Stimulated activated CD4-positive, alpha-beta T cell treated with anti-CD3 and anti-CD28 coated beads, Interleukin-4, amount 100 ng/mL, for 24 hours (primary cell): ENCODE measurements at regions not wholly inside any gene's neighbourhood (a gene's known extent, or its start where the extent isn't known, plus 50 kb on each side); places are given as distances from the start of the nearest gene placed in this dataset.
A peak's percentile ranks its signal among the peaks of the same experiment; 100 is the strongest.

ENCODE experiments used
- DNase-seq: peaks from one replicate; pipeline ENCODE4 v3.0.0-alpha.2; 2020

DNA sequence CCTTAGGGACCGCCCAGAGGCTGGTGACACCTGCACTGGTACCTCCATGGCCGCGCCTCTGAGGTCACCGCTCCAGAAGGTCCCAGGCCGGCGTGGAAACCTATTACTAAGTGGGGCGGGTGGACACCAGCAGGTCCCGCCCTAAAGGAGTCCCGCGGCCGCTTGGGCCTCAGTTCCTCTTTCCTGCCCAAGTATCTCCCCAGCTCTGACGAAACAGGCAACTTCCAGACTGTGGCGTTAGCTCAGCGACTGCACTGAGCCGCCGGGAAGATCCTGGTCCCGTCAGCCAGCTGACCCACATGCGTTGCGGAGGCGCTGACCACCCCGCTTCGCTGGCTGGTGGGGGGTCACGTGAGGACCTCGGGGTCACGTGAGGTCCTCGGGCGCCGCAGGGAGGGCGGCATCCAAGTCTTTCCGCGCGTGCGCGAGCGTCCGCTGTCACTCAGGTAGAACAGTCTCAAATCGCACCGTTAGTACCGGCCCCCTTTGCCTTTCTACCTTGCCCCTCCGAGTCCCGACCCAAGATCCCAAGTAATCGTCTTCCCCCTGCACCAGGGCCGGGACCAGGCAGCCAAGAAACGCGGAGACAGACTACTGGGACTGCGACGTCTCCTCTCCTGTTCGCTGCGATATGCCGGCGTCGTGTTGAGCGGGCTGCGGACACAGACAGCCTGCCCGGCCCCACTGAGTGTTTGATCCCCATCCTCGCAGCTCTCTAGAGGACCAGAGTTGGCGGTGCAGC lies 53.7 kb upstream of the KDM4C start:
- DNase-seq, result peak; percentile 89

DNA sequence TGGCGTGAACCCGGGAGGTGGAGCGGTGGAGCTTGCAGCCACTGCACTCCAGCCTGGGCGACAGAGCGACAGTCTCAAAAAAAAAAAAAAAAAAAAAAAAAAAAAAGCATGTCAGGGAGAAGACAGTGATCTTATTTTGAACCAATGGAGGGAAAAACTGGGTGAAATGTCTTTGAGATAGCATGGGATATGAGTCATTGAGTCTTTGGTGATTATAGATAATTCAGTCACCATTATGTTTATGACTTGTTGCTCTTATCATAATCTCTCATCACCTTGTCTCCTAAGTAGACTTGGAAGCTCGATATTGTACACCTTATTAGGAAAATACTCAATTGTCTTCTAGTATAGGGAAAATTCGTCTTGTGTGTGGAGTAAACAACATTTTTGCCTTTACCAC lies 55.1 kb upstream of the KDM4C start:
- DNase-seq, result no peak

GRCh38 chr9:6696178-6696577 lies 50.6 kb upstream of the GLDC start:
- DNase-seq, result no peak

DNA sequence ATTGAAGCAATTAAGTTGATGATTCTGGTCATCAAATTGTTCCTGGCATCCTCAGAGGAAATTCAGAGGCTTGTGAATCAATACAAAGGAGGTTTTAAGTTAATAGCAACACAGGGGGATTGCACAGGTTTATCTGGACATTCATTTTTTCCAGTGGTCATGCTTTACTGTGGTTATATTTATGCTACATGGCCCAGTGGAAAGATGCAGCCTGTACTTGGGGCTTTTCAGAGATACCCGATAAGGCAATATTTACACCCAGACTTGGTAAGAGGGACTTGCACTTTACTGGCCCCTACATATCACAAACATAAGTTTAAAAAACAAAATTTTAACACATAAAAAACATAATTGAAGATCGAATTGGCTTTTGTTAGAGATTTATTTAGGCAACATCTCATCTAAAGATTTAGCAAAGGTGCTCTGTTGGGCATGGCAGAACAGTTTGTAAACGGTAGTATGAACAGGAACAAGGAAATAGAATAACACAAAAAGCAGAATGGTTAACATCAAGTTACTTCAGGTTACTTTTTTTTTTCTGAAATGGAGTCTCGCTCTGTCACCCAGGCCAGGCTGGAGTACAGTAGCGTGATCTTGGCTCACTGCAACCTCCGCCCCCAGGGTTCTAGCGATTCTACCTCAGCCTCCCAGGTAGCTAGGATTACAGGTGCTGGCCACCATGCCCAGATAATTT lies 49.7 kb upstream of the GLDC start:
- no peak for DNase-seq
